Heart right ventricle (tissue), 16 donors: ENCODE measurements at regions not wholly inside any gene's neighbourhood (a gene's known extent, or its start where the extent isn't known, plus 50 kb on each side); places are given as distances from the start of the nearest gene placed in this dataset.
"Not testable (repeated sequence)": the region's sequence is repeated elsewhere in the genome, so short reads cannot be mapped to it uniquely, and the experiment has no call there.

ENCODE experiments used
- ATAC-seq, 8 donors: fragments of 200-7000 bp; cut with Tn5 transposase; one replicate each; pipeline ENCODE4 v1.9.1; 2020; ENCODE audit warnings: mild to moderate bottlenecking in 8 of 8, moderate library complexity in 8 of 8, moderate number of reproducible peaks in 1 of 8
- DNase-seq, 2 donors: peaks; one replicate each; pipeline ENCODE4 v3.0.0-alpha.2; 2020
- H3K27ac ChIP-seq, 10 donors: fragments of 200-600 bp; sonication (generic) in 2 of 10; one replicate each; pipeline versions ENCODE4 v1.5.0 to v1.8.0; 2020 to 2022; ENCODE audit warnings: mild to moderate bottlenecking in 3 of 10
- H3K27me3 ChIP-seq, 7 donors: fragments of 200-600 bp; one replicate each; pipeline ENCODE4 v1.8.0; 2021 to 2022; ENCODE audit warnings: mild to moderate bottlenecking in 2 of 7
- H3K36me3 ChIP-seq, 9 donors: fragments of 200-600 bp; sonication (generic) in 1 of 9; one replicate each; pipeline versions ENCODE4 v1.5.0 to v1.8.0; 2020 to 2022; ENCODE audit warnings: mild to moderate bottlenecking in 2 of 9
- H3K4me1 ChIP-seq, 9 donors: fragments of 200-600 bp; sonication (generic) in 1 of 9; one replicate each; pipeline versions ENCODE4 v1.5.0 to v1.8.0; 2020 to 2022; ENCODE audit warnings: mild to moderate bottlenecking in 4 of 9
- H3K4me3 ChIP-seq, 10 donors: fragments of 200-600 bp; sonication (generic) in 2 of 10; one replicate each; pipeline versions ENCODE4 v1.5.0 to v1.8.0; 2020 to 2022; ENCODE audit warnings: mild to moderate bottlenecking in 7 of 10, moderate library complexity in 2 of 10
- H3K9me3 ChIP-seq, 11 donors: fragments of 200-600 bp in 10 of 11; sonication (generic) in 2 of 11; one replicate each; pipeline versions ENCODE4 v1.5.0 to v1.8.0; 2013 to 2022; ENCODE audit warnings: mild to moderate bottlenecking in 2 of 11, control low read depth in 1 of 11, moderate library complexity in 1 of 11
- WGBS, 2 donors: extraction: QIAGEN DNeasy Blood & Tissue Kit; methylation state at CpG; one replicate each; pipeline ENCODE4 v1.1.7; 2013; ENCODE audit warnings: inconsistent platforms in 1 of 2; 5-methylcytosine and 5-hydroxymethylcytosine counted together
- intact Hi-C, 10 donors: fragments of 100-400 bp; cut with DNase I; formaldehyde crosslinking; loops; one replicate each; pipeline versions ENCODE4 v1.11.1 to v1.14.2; 2022
- TF ChIP-seq, protein P1 (sequence below), 9 donors: fragments of 200-600 bp; sonication (generic) in 2 of 9; IDR thresholded peaks; one replicate each; pipeline versions ENCODE4 v1.5.0 to v1.8.0; 2021 to 2022; ENCODE audit warnings: antibody characterized with exemption in 9 of 9, mild to moderate bottlenecking in 5 of 9, moderate library complexity in 1 of 9
- donor health status: Arrhythmogenic right ventricular cardiomyopathy.
- donor health status: ischemic (EF 13 %, LVEDD 7.1; RV severe dilation, severe dysfunction).
- donor health status: healthy with polysubstance abuse.
- donor health status: DM: no; HTN: yes; CAD: no.
- donor health status: DM: no; HTN: no; CAD: no.
- donor health status: ischemic (EF 25% LVEDD 6.9; RV normal size, moderate dysfunction).
- donor health status: ischemic (EF 25% LVEDD 5.7; RV mildly dilated, moderate dysfunction).
- donor health status: healthy.
- donor health status: DM: yes; HTN: yes; CAD: no.
- donor health status: Ischemic cardiomyopathy.
- donor health status: ischemic (EF 35%, LVEDD 5.7; RV mildly dilated, moderate dysfunction).
- donor health status: nonischemic (EF 11% LVEDD 7.7; RV severe dilation, severe dysfunction).
- donor health status: DM: yes; HTN: yes; CAD: no.
- donor health status: PGD.
- donor health status: ischemic (EF 29% LVEDD 5.4; RV normal size, mild dysfunction).
- donor health status: nonischemic (EF 23%, LVEDD 6.1; RV moderate dilation, normal function).

DNA sequence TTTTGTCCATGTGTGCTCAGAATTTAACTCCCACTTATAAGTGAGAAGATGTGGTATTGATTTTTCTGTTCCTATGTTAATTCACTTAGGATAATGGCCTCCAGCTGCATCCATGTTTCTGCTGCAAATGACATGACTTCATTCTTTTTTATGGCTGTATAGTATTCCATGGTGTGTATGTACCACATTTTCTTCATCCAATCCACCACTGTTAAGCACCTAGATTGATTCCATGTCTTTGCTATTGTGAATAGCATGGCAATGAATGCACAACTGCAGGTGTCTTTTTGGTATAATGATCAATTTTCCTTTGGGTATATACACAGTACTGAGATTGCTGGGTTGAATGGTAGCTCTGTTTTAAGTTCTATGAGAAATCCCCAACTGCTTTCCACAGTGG lies 657.7 kb downstream of the ETNK1 start:
- H3K27me3 ChIP-seq = no peaks in the 10 kb centered on the region
- TF ChIP-seq, protein P1, sequence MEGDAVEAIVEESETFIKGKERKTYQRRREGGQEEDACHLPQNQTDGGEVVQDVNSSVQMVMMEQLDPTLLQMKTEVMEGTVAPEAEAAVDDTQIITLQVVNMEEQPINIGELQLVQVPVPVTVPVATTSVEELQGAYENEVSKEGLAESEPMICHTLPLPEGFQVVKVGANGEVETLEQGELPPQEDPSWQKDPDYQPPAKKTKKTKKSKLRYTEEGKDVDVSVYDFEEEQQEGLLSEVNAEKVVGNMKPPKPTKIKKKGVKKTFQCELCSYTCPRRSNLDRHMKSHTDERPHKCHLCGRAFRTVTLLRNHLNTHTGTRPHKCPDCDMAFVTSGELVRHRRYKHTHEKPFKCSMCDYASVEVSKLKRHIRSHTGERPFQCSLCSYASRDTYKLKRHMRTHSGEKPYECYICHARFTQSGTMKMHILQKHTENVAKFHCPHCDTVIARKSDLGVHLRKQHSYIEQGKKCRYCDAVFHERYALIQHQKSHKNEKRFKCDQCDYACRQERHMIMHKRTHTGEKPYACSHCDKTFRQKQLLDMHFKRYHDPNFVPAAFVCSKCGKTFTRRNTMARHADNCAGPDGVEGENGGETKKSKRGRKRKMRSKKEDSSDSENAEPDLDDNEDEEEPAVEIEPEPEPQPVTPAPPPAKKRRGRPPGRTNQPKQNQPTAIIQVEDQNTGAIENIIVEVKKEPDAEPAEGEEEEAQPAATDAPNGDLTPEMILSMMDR (IDR thresholded peaks at IDR 0.05) = no peak
- H3K36me3 ChIP-seq = no peaks in the 10 kb centered on the region
- H3K9me3 ChIP-seq = peaks cover 0 to 14% (median 4%) of the 10 kb centered on the region in 11 donors
- H3K27ac ChIP-seq = no peak overlapping the region
- ATAC-seq (no peak), DNase-seq (no peak)
- H3K4me3 ChIP-seq = no peak overlapping the region
- intact Hi-C loops = no loop called here
- H3K4me1 ChIP-seq = no peaks in the 10 kb centered on the region

GRCh38 chr12:23285764-23286530 lies 661.0 kb downstream of the ETNK1 start:
- H3K9me3 ChIP-seq = peaks cover 0 to 14% (median 4%) of the 10 kb centered on the region in 11 donors
- H3K36me3 ChIP-seq, intact Hi-C loops, DNase-seq, H3K4me3 ChIP-seq, ATAC-seq, H3K27ac ChIP-seq, H3K27me3 ChIP-seq, H3K4me1 ChIP-seq: not testable (repeated sequence)
- WGBS, 2 donors = 92% methylated on average over 46 to 57 of the region's 57 CpGs

GRCh38 chr12:23290627-23291330 lies 658.7 kb downstream of the SOX5 start:
- Histone ChIP-seq H3K36me3 (no peaks in the 10 kb centered on the region), H3K27ac (no peak overlapping the region), H3K4me3 (no peak overlapping the region), H3K27me3 (no peaks in the 10 kb centered on the region), H3K4me1 (no peaks in the 10 kb centered on the region), H3K9me3 (peaks cover 0 to 3% (median 0%) of the 10 kb centered on the region in 11 donors)
- TF ChIP-seq, protein P1 (IDR thresholded peaks at IDR 0.05) = no peak
- DNase-seq = no peak
- 63 to 67% methylated on average over 1 of the region's 1 CpG for WGBS, 2 donors
- intact Hi-C loops = no loop called here
- no peak for ATAC-seq

GRCh38 chr12:23303220-23303619 lies 646.2 kb downstream of the SOX5 start:
- no peak overlapping the region for H3K4me3 ChIP-seq
- ATAC-seq (no peak), DNase-seq (no peak)
- TF ChIP-seq, protein P1 (IDR thresholded peaks at IDR 0.05) = no peak
- H3K36me3 ChIP-seq = no peaks in the 10 kb centered on the region
- intact Hi-C loops = no loop called here
- H3K4me1 ChIP-seq = no peaks in the 10 kb centered on the region
- no peak overlapping the region for H3K27ac ChIP-seq
- 73 to 76% methylated on average over 3 of the region's 3 CpGs for WGBS, 2 donors
- H3K9me3 ChIP-seq = peaks cover 0 to 27% (median 0%) of the 10 kb centered on the region in 11 donors
- no peaks in the 10 kb centered on the region for H3K27me3 ChIP-seq

DNA sequence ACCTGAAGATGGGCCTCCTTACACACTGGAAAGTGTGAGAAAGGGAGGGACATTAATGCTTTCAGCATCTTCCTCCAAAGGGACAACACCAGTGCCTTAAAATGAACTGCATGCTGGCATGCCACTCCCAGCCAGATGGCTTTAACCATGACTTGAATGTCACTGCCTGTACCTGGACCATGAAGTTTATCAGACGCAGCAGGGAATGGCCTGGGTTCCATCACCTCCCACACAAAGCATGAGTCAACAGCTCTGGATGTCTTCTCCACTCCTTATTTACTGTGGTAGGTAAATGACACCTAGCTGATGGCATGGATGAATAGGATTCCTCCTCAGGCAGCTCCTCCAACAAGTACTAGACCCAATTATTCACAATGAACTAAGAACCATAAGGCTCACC lies 645.6 kb downstream of the SOX5 start:
- TF ChIP-seq, protein P1 (IDR thresholded peaks at IDR 0.05) = no peak
- Histone ChIP-seq H3K27me3 (no peaks in the 10 kb centered on the region), H3K36me3 (no peaks in the 10 kb centered on the region), H3K9me3 (peaks cover 0 to 23% (median 0%) of the 10 kb centered on the region in 11 donors), H3K27ac (no peak overlapping the region), H3K4me1 (no peaks in the 10 kb centered on the region), H3K4me3 (no peak overlapping the region)
- intact Hi-C loops = no loop called here
- WGBS, 2 donors = 74 to 76% methylated on average over 1 of the region's 1 CpG
- ATAC-seq (no peak), DNase-seq (no peak)
